ENCODE measurements at regions not wholly inside any gene's neighbourhood (a gene's known extent, or its start where the extent isn't known, plus 50 kb on each side); places are given as distances from the start of the nearest gene placed in this dataset.

GRCh38 chr2:125615438-125615837, 1040.5 kb upstream of the GYPC start:
- Histone ChIP-seq H3K27me3 (replicated peaks; ENCODE audit: insufficient read depth, low read depth, low read length, poor library complexity) (no peaks in the 10 kb centered on the region), H3K4me3 (ENCODE audit: low read depth, low read length, poor library complexity, severe bottlenecking) (no peak overlapping the region), H3K36me3 (ENCODE audit: insufficient read depth, low read length, poor library complexity, severe bottlenecking) (no peaks in the 10 kb centered on the region), H3K27ac (ENCODE audit: low read depth, low read length, poor library complexity, severe bottlenecking) (no peak overlapping the region), H3K9me3 (ENCODE audit: low read depth, low read length, poor library complexity, severe bottlenecking) (no peaks in the 10 kb centered on the region), H3K4me1 (ENCODE audit: insufficient read depth, low read length, poor library complexity, severe bottlenecking) (no peaks in the 10 kb centered on the region)
- CTCF ChIA-PET = no interaction called here
- TF ChIP-seq EZH2 (IDR thresholded peaks at IDR 0.05; ENCODE audit: borderline replicate concordance, low read depth, low read length, poor library complexity, severe bottlenecking) (no peak), CTCF (conservative IDR thresholded peaks at IDR 0.05; ENCODE audit: low read depth, low read length) (no peak)
- intact Hi-C loops (cut with micrococcal nuclease; ENCODE audit: unreplicated experiment) = no loop called here
- no peak for DNase-seq (ENCODE audit: low spot score)
- POLR2A ChIA-PET (ENCODE audit: low non-redundant PET) = no interaction called here
- BruUV-seq (replicated peaks) = no TSS peak

- CTCF ChIA-PET = no interaction called here
- no peak for TF ChIP-seq EZH2 (IDR thresholded peaks at IDR 0.05; ENCODE audit: borderline replicate concordance, low read depth, low read length, poor library complexity, severe bottlenecking)
- TF ChIP-seq CTCF (conservative IDR thresholded peaks at IDR 0.05; ENCODE audit: low read depth, low read length) = no peak
- H3K4me1 ChIP-seq (ENCODE audit: insufficient read depth, low read length, poor library complexity, severe bottlenecking) = no peaks in the 10 kb centered on the region
- POLR2A ChIA-PET (ENCODE audit: low non-redundant PET) = no interaction called here
- H3K27ac ChIP-seq (ENCODE audit: low read depth, low read length, poor library complexity, severe bottlenecking) = no peak overlapping the region
- no peak for DNase-seq (ENCODE audit: low spot score)
- peaks cover 10% of the 10 kb centered on the region for H3K9me3 ChIP-seq (ENCODE audit: low read depth, low read length, poor library complexity, severe bottlenecking)
- no peak overlapping the region for H3K4me3 ChIP-seq (ENCODE audit: low read depth, low read length, poor library complexity, severe bottlenecking)
- BruUV-seq (replicated peaks) = no TSS peak
- no peaks in the 10 kb centered on the region for H3K36me3 ChIP-seq (ENCODE audit: insufficient read depth, low read length, poor library complexity, severe bottlenecking)
- H3K27me3 ChIP-seq (replicated peaks; ENCODE audit: insufficient read depth, low read depth, low read length, poor library complexity) = no peaks in the 10 kb centered on the region
- intact Hi-C loops (cut with micrococcal nuclease; ENCODE audit: unreplicated experiment) = no loop called here
Observed at GRCh38 chr2:125630377-125630776, 1025.6 kb upstream of the GYPC start.

- H3K27me3 ChIP-seq (replicated peaks; ENCODE audit: insufficient read depth, low read depth, low read length, poor library complexity) = no peaks in the 10 kb centered on the region
- peaks cover 6% of the 10 kb centered on the region for H3K9me3 ChIP-seq (ENCODE audit: low read depth, low read length, poor library complexity, severe bottlenecking)
- no peak overlapping the region for H3K27ac ChIP-seq (ENCODE audit: low read depth, low read length, poor library complexity, severe bottlenecking)
- no TSS peak for BruUV-seq (replicated peaks)
- H3K4me3 ChIP-seq (ENCODE audit: low read depth, low read length, poor library complexity, severe bottlenecking) = no peak overlapping the region
- no peaks in the 10 kb centered on the region for H3K36me3 ChIP-seq (ENCODE audit: insufficient read depth, low read length, poor library complexity, severe bottlenecking)
- DNase-seq (ENCODE audit: low spot score) = no peak
- CTCF ChIA-PET = no interaction called here
- POLR2A ChIA-PET (ENCODE audit: low non-redundant PET) = no interaction called here
- intact Hi-C loops (cut with micrococcal nuclease; ENCODE audit: unreplicated experiment) = no loop called here
- TF ChIP-seq CTCF (conservative IDR thresholded peaks at IDR 0.05; ENCODE audit: low read depth, low read length) (no peak), EZH2 (IDR thresholded peaks at IDR 0.05; ENCODE audit: borderline replicate concordance, low read depth, low read length, poor library complexity, severe bottlenecking) (no peak)
- no peaks in the 10 kb centered on the region for H3K4me1 ChIP-seq (ENCODE audit: insufficient read depth, low read length, poor library complexity, severe bottlenecking)
Observed at GRCh38 chr2:125634662-125635061, 1021.3 kb upstream of the GYPC start.
